IMR-90 (cell line): ENCODE measurements at regions not wholly inside any gene's neighbourhood (a gene's known extent, or its start where the extent isn't known, plus 50 kb on each side); places are given as distances from the start of the nearest gene placed in this dataset.

Experiments used
- ATAC-seq: fragments of 200-7000 bp; cut with Tn5 transposase; 2 replicates; pipeline ENCODE4 v1.9.1; 2020; ENCODE audit warnings: low read depth, mild to moderate bottlenecking, moderate library complexity
- BruUV-seq: library from RNA; stranded (reverse); fragments of 400-500 nt; replicated peaks from 2 replicates; lab custom pipeline; 2021; lab: Mats Ljungman, UMichigan
- CTCF ChIA-PET: fragments of 300-600 bp; formaldehyde crosslinking; extraction: SDS; loops from one replicate; lab custom pipeline; 2021; ENCODE audit warnings: antibody characterized with exemption; lab: Yijun Ruan, JAX
- POLR2A ChIA-PET: fragments of 300-600 bp; sonication (Branson Sonifier 250); formaldehyde crosslinking; loops from one replicate; lab custom pipeline; 2022; ENCODE audit warnings: antibody characterized with exemption; ENCODE audit not compliant: unreplicated experiment; lab: Charles Lee
- DNase-seq: peaks from one replicate; pipeline ENCODE4 v3.0.0; 2013
- H2AFZ ChIP-seq: replicated peaks from 2 replicates; pipeline ENCODE3; 2013; ENCODE audit warnings: low read length, mild to moderate bottlenecking; ENCODE audit not compliant: poor library complexity
- H2AK5ac ChIP-seq: 2 replicates; pipeline ENCODE4 v1.6.1; 2013; ENCODE audit warnings: low read depth, low read length, inconsistent platforms
- H2AK9ac ChIP-seq: replicated peaks from 2 replicates; pipeline ENCODE3; 2013; ENCODE audit warnings: mild to moderate bottlenecking, low read depth, low read length, moderate library complexity; ENCODE audit not compliant: poor library complexity
- H2BK120ac ChIP-seq: 2 replicates; pipeline ENCODE4 v1.6.1; 2013; ENCODE audit warnings: low read depth, low read length, inconsistent platforms
- H2BK15ac ChIP-seq: 3 replicates; pipeline ENCODE4 v1.6.1; 2013; ENCODE audit warnings: low read depth, low read length, inconsistent platforms
- H2BK20ac ChIP-seq: 2 replicates; pipeline ENCODE4 v1.6.1; 2013; ENCODE audit warnings: low read depth, mild to moderate bottlenecking, inconsistent platforms, low read length, moderate library complexity
- H2BK5ac ChIP-seq: 2 replicates; pipeline ENCODE4 v1.6.1; 2013; ENCODE audit warnings: mild to moderate bottlenecking, low read depth, low read length, inconsistent platforms; ENCODE audit not compliant: poor library complexity, severe bottlenecking
- H3K14ac ChIP-seq: replicated peaks from 2 replicates; pipeline ENCODE4 v1.6.1; 2013; ENCODE audit warnings: low read depth, low read length, inconsistent platforms
- H3K18ac ChIP-seq: 2 replicates; pipeline ENCODE4 v1.6.1; 2013; ENCODE audit warnings: low read depth, low read length, control low read depth
- H3K23ac ChIP-seq: 2 replicates; pipeline ENCODE4 v1.6.1; 2013; ENCODE audit warnings: low read depth, low read length, inconsistent platforms
- H3K27ac ChIP-seq: 2 replicates; pipeline ENCODE4 v1.5.1; 2013; ENCODE audit warnings: mild to moderate bottlenecking, control low read depth, low read length; ENCODE audit not compliant: insufficient read depth
- H3K27me3 ChIP-seq: 2 replicates; pipeline ENCODE4 v1.6.1; 2013; ENCODE audit warnings: low read length; ENCODE audit not compliant: control insufficient read depth, insufficient read depth
- H3K36me3 ChIP-seq: 2 replicates; pipeline ENCODE4 v1.6.1; 2013; ENCODE audit warnings: low read length, mixed read lengths; ENCODE audit not compliant: control insufficient read depth, insufficient read depth
- H3K4ac ChIP-seq: 2 replicates; pipeline ENCODE4 v1.6.1; 2013; ENCODE audit warnings: low read depth, low read length, inconsistent platforms
- H3K4me1 ChIP-seq: 2 replicates; pipeline ENCODE4 v1.6.1; 2013; ENCODE audit warnings: low read length, mixed read lengths; ENCODE audit not compliant: control insufficient read depth, insufficient read depth
- H3K4me2 ChIP-seq: 2 replicates; pipeline ENCODE4 v1.6.1; 2013; ENCODE audit warnings: low read depth, mild to moderate bottlenecking, control low read depth, low read length, moderate library complexity
- H3K4me3 ChIP-seq: 2 replicates; pipeline ENCODE4 v1.5.1; 2013; ENCODE audit warnings: low read depth, mild to moderate bottlenecking, control low read depth, low read length, moderate library complexity; ENCODE audit not compliant: insufficient read depth
- H3K56ac ChIP-seq: 2 replicates; pipeline ENCODE4 v1.6.1; 2013; ENCODE audit warnings: low read length, inconsistent platforms; ENCODE audit not compliant: insufficient read depth; ENCODE audit errors: extremely low read depth
- H3K79me1 ChIP-seq, 2 experiments: 2 replicates each; pipeline ENCODE4 v1.6.1; 2013; ENCODE audit warnings: low read length in 2 of 2, inconsistent platforms in 1 of 2, low read depth in 1 of 2
- H3K9ac ChIP-seq: 2 replicates; pipeline ENCODE4 v1.6.1; 2013; ENCODE audit warnings: low read depth, low read length, control low read depth
- H3K9me1 ChIP-seq: 2 replicates; pipeline ENCODE4 v1.6.1; 2013; ENCODE audit warnings: low read length, inconsistent platforms; ENCODE audit not compliant: insufficient read depth
- H3K9me3 ChIP-seq: 2 replicates; pipeline ENCODE4 v1.6.1; 2013; ENCODE audit warnings: low read length; ENCODE audit not compliant: control insufficient read depth, insufficient read depth
- H4K20me1 ChIP-seq: 2 replicates; pipeline ENCODE4 v1.6.1; 2013; ENCODE audit warnings: low read length, inconsistent platforms; ENCODE audit not compliant: insufficient read depth
- H4K5ac ChIP-seq: 2 replicates; pipeline ENCODE4 v1.6.1; 2013; ENCODE audit warnings: mild to moderate bottlenecking, low read depth, low read length, control low read depth
- H4K8ac ChIP-seq, 2 experiments: 2 replicates each; pipeline ENCODE4 v1.6.1; 2013; ENCODE audit warnings: low read depth in 2 of 2, low read length in 2 of 2, control low read depth in 1 of 2, inconsistent platforms in 1 of 2
- H4K91ac ChIP-seq: 2 replicates; pipeline ENCODE4 v1.6.1; 2013; ENCODE audit warnings: low read depth, low read length, inconsistent platforms; ENCODE audit not compliant: insufficient read depth
- CEBPB ChIP-seq: IDR thresholded peaks from 2 replicates; pipeline ENCODE4 v1.6.1; 2012; ENCODE audit warnings: low read depth, low read length, improper control_type of control experiment
- CHD1 ChIP-seq: IDR thresholded peaks from 2 replicates; pipeline ENCODE4 v1.6.1; 2012; ENCODE audit warnings: low read depth, low read length, improper control_type of control experiment
- FOS ChIP-seq: fragments of 150-350 bp; IDR thresholded peaks from 2 replicates; pipeline ENCODE4 v1.6.1; 2016; ENCODE audit warnings: low read depth, low read length
- POLR2A ChIP-seq: IDR thresholded peaks from 2 replicates; pipeline ENCODE4 v1.6.1; 2012; ENCODE audit warnings: mild to moderate bottlenecking, low read depth, low read length
- RCOR1 ChIP-seq: IDR thresholded peaks from 2 replicates; pipeline ENCODE4 v1.6.1; 2012; ENCODE audit warnings: mild to moderate bottlenecking, low read length, improper control_type of control experiment; ENCODE audit not compliant: insufficient replicate concordance
- SMC3 ChIP-seq: fragments of 150-350 bp; IDR thresholded peaks from 2 replicates; pipeline ENCODE4 v1.6.1; 2016; ENCODE audit warnings: low read depth, mild to moderate bottlenecking, antibody characterized with exemption, low read length, moderate library complexity
- WGBS, 2 experiments: methylation state at CpG; one replicate each; pipeline versions ENCODE4 v1.1.5 to v1.1.7; 2013; ENCODE audit warnings: missing lambda C conversion rate in 2 of 2; ENCODE audit not compliant: insufficient read length in 1 of 2; ENCODE audit errors: extremely low coverage in 2 of 2; 5-methylcytosine and 5-hydroxymethylcytosine counted together
- dilution Hi-C: fragments of 300-500 bp; cut with HindIII; formaldehyde crosslinking; loops from one replicate; pipeline ENCODE4 v1.14.3; 2018; ENCODE audit warnings: low sequenced_read_pairs; ENCODE audit not compliant: unreplicated experiment
- in situ Hi-C: fragments of 300-500 bp; cut with MboI; formaldehyde crosslinking; loops from 3 replicates; pipeline ENCODE4 v1.14.3; 2019; ENCODE audit warnings: low sequenced_read_pairs, inconsistent platforms, mixed read lengths
- intact Hi-C: fragments of 100-400 bp; cut with micrococcal nuclease; formaldehyde crosslinking; loops from 2 replicates; pipeline ENCODE4 v1.10.0; 2022
- TF ChIP-seq, protein P1 (sequence below): fragments of 150-350 bp; IDR thresholded peaks from 2 replicates; pipeline ENCODE4 v1.6.1; 2017; ENCODE audit warnings: mild to moderate bottlenecking, antibody characterized with exemption, low read length, low read depth

- no peak overlapping the region for H4K8ac ChIP-seq
- H3K4me2 ChIP-seq = no peak overlapping the region
- no peak for DNase-seq
- no peak overlapping the region for H3K56ac ChIP-seq
- ChIA-PET POLR2A (no interaction called here), CTCF (no interaction called here)
- H3K27me3 ChIP-seq = no peaks in the 10 kb centered on the region
- H2AK9ac ChIP-seq = no peak overlapping the region
- no peak overlapping the region for H3K4ac ChIP-seq
- H4K91ac ChIP-seq = no peak overlapping the region
- no peak overlapping the region for H3K18ac ChIP-seq
- no peak overlapping the region for H2AK5ac ChIP-seq
- BruUV-seq = no TSS peak
- H3K9me1 ChIP-seq = no peaks in the 10 kb centered on the region
- no peak overlapping the region for H3K4me3 ChIP-seq
- no peak overlapping the region for H4K5ac ChIP-seq
- in situ Hi-C loops = no loop called here
- H2BK20ac ChIP-seq = no peak overlapping the region
- H4K20me1 ChIP-seq = no peaks in the 10 kb centered on the region
- H3K79me1 ChIP-seq = no peaks in the 10 kb centered on the region
- ATAC-seq = no peak
- no peaks in the 10 kb centered on the region for H3K36me3 ChIP-seq
- no peak for TF ChIP-seq SMC3
- no peak for TF ChIP-seq RCOR1
- TF ChIP-seq, protein P1, sequence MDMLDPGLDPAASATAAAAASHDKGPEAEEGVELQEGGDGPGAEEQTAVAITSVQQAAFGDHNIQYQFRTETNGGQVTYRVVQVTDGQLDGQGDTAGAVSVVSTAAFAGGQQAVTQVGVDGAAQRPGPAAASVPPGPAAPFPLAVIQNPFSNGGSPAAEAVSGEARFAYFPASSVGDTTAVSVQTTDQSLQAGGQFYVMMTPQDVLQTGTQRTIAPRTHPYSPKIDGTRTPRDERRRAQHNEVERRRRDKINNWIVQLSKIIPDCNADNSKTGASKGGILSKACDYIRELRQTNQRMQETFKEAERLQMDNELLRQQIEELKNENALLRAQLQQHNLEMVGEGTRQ = no peak
- no peak for TF ChIP-seq CHD1
- TF ChIP-seq CEBPB = no peak
- TF ChIP-seq POLR2A = no peak
- TF ChIP-seq FOS = no peak
- no peak overlapping the region for H2BK120ac ChIP-seq
- no peak overlapping the region for H3K27ac ChIP-seq
- intact Hi-C loops = no loop called here
- 40% methylated on average over 1 of the region's 2 CpGs; no CpG with 5 or more reads in 1 of the 2 experiments for WGBS, 2 experiments
- H3K23ac ChIP-seq = no peak overlapping the region
- no peak overlapping the region for H2BK15ac ChIP-seq
- H2BK5ac ChIP-seq = no peak overlapping the region
- no peak overlapping the region for H3K9ac ChIP-seq
- H3K4me1 ChIP-seq = no peaks in the 10 kb centered on the region
- dilution Hi-C loops = no loop called here
- H2AFZ ChIP-seq = no peak overlapping the region
- no peaks in the 10 kb centered on the region for H3K9me3 ChIP-seq
- H3K14ac ChIP-seq = no peak overlapping the region
Measured at GRCh38 chr12:60947533-60947932, 1312.7 kb upstream of the USP15 start.
